ENCODE measurements at regions not wholly inside any gene's neighbourhood (a gene's known extent, or its start where the extent isn't known, plus 50 kb on each side); places are given as distances from the start of the nearest gene placed in this dataset.

DNA sequence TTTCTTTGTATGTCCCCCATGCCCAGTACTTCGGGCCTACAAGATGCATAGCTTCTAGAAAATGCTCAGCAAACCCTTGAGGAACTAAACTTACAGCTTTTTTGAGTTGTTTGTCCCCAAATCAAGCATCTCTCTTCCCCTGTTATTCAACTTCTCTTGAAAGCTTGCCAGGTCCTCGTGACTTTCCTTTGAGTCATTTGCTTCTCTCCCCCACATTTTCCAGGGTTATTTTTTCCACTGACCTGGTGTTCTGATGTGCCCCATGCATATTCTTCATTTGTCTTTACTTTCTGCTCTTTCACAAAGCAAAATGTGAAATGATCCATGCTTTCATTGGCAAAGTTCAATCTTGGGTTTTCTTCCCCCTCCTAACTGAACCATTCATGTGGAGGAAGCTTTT, 204.8 kb downstream of the TFAP2A start:
- TF ChIP-seq, protein P1, sequence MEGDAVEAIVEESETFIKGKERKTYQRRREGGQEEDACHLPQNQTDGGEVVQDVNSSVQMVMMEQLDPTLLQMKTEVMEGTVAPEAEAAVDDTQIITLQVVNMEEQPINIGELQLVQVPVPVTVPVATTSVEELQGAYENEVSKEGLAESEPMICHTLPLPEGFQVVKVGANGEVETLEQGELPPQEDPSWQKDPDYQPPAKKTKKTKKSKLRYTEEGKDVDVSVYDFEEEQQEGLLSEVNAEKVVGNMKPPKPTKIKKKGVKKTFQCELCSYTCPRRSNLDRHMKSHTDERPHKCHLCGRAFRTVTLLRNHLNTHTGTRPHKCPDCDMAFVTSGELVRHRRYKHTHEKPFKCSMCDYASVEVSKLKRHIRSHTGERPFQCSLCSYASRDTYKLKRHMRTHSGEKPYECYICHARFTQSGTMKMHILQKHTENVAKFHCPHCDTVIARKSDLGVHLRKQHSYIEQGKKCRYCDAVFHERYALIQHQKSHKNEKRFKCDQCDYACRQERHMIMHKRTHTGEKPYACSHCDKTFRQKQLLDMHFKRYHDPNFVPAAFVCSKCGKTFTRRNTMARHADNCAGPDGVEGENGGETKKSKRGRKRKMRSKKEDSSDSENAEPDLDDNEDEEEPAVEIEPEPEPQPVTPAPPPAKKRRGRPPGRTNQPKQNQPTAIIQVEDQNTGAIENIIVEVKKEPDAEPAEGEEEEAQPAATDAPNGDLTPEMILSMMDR (IDR thresholded peaks at IDR 0.05): no peak
- no peak for TF ChIP-seq POLR2A (IDR thresholded peaks at IDR 0.05)

Data from uterus (tissue), 2 donors.